DND-41 (cell line): ENCODE measurements at regions not wholly inside any gene's neighbourhood (a gene's known extent, or its start where the extent isn't known, plus 50 kb on each side); places are given as distances from the start of the nearest gene placed in this dataset.

ENCODE experiments used
- CTCF ChIP-seq: IDR thresholded peaks from 2 replicates; pipeline ENCODE4 v1.5.1; 2012; ENCODE audit warnings: borderline replicate concordance, low read length, moderate library complexity, mild to moderate bottlenecking; ENCODE audit not compliant: poor library complexity, severe bottlenecking; ENCODE audit errors: extremely low read depth
- EZH2 ChIP-seq: IDR thresholded peaks from 3 replicates; pipeline ENCODE4 v1.6.1; 2012; ENCODE audit warnings: borderline replicate concordance, low read depth, mild to moderate bottlenecking, moderate library complexity, low read length, inconsistent platforms; ENCODE audit not compliant: severe bottlenecking

DNA sequence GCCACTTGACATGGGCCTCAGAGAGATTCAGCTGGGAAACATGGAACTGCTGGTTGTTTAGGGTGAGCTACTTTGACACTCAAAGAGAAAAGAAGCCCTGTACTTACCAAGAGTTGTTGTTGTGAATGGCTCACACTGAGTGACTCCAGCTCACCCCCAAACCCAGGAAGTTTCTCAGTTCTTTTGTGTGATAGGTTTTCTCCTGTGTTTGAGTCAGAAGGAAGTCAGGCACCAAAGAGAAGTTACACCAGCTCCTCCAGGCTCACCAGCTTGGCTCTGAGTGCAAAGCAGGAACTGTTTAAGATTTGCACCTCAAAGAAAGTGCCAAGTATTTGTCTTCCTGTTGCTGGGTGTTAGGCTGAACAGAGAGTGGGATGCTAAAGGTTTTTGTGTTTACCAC, 111.2 kb upstream of the PROX1 start:
- no peak for TF ChIP-seq CTCF
- no peak for TF ChIP-seq EZH2
